Bone marrow (tissue), 2 donors: ENCODE measurements at regions not wholly inside any gene's neighbourhood (a gene's known extent, or its start where the extent isn't known, plus 50 kb on each side); places are given as distances from the start of the nearest gene placed in this dataset.
"Not testable (repeated sequence)": the region's sequence is repeated elsewhere in the genome, so short reads cannot be mapped to it uniquely, and the experiment has no call there.

ENCODE experiments used
- DNase-seq, 2 donors: peaks; one replicate each; lab custom pipeline; 2025; lab: John Stamatoyannopoulos, UW

GRCh38 chr13:52324831-52325230, 81.1 kb downstream of the THSD1 start:
- not testable (repeated sequence) for DNase-seq

DNA sequence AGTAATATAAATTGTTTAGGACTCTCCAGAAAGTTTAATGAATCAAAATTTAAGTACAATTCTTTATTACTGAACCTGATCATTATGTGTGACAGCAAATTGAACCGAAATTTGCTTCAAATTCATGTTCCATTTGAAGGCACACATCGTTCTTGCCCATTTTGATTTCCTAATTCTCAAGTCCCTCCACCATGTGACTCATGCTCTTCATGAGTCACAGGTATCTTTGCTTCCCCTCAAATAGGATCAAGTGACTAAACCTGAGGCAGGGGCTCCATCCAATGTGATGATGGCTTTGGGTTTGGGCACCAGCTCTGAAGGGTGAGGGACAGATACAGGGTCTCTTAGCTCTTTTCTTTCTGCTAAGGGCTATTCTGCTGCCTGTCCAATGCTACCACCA, 86.1 kb downstream of the THSD1 start:
- no peak for DNase-seq

- DNase-seq: not testable (repeated sequence)
Measured at GRCh38 chr13:52309833-52310232, 96.1 kb downstream of the THSD1 start.

DNA sequence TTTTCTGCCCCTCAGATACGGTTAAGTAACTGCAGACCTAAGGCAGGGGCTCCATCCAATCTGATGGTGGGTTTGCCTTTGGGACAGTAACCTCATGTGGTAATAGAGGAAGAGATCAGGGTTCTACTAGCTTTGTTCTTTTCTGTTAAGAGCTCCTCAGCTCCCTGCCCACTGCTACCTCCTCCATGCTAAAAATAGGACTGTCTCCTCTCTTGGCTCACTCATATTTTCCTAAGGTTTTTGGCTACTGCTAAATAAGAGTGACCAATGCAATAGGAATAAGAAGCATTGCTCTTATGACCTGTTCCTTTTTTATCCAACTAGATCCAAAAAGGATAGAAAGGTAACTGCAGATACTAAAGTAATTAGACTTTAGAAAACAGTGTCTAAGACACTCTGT, 99.6 kb downstream of the THSD1 start:
- not testable (repeated sequence) for DNase-seq

DNA sequence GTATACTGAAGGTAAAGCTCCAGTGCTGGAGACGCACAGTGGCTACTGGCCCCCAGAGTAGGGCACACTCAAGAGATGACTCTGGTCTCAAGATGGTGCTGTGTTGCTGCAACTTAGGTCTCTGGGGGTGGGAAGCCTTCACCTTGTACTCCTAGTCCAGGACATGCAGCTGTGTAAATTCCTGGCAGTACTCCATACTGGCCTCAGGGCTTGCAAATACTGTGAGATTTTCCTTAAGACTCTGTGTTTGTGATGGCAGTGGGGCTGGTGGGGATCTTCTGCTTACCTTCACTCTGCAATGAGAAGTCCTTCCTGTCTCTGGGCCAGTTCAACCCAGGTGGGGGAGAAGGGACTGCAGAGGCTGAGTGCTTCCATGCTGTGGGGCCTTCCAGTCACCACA, 102.9 kb downstream of the THSD1 start:
- not testable (repeated sequence) for DNase-seq

DNA sequence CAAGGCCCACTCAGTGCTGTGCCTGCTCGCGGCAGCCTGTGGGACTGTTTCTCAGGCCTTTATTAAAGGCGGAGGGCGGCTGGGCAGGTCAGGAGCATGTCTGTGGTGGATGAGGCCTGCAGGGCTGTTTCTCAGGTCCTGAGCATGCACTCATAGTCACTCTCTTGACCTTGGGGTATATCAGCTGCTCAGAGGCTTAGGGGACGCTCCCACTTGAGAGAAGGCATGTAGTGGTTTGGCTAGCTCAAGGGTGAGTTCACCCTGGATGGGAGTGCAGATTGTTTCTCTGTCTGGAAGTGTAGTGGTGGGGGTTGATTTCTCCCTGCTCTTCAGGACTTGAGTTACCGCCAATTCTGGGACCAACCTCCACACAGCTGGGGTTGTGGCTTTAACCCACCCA, 103.3 kb downstream of the THSD1 start:
- not testable (repeated sequence) for DNase-seq

GRCh38 chr13:52301810-52302400, 104.1 kb downstream of the THSD1 start:
- not testable (repeated sequence) for DNase-seq

GRCh38 chr13:52298079-52298661, 107.8 kb downstream of the THSD1 start:
- DNase-seq: not testable (repeated sequence)

GRCh38 chr13:52288891-52289290, 117.1 kb downstream of the THSD1 start:
- DNase-seq: not testable (repeated sequence)

DNA sequence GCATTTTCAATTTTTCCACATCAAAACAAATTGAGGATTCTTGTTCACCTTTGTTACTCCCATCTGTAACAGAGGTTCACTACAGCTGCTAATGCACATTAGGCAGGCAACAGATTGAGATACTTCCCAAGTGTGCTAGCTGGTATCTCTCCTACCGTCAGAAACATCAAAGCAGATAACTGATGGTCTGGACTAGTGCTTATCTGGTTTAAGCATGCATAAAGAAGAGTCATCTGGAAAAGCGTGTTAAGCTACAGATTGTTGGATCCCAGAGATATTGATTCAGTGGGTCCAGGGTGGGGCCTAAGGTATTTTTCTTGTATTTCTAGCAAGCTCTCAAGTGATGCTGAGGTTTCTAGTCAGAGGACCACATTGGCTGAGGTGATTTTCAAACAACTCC, 122.0 kb upstream of the NEK3 start:
- DNase-seq: not testable (repeated sequence)

DNA sequence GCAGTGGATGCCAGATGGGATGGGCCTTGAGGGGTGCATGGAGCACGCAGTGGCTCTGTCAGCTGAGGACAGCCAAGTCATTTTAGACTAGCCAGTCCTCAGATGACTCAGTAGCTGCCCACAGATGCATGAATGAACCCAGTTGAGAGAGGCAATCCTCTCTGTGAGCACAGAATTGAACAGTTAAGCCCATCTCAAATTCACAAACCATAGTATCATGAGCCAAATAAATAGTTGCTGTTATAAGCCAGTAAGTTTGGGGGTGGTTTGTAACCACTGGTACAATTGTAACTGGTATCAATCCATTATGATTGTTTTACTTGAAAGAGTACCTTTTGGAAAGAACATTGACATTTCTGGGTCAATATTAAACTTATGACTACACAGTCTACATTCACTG, 120.0 kb upstream of the NEK3 start:
- DNase-seq: not testable (repeated sequence)

GRCh38 chr13:52254299-52254698, 94.9 kb upstream of the NEK3 start:
- not testable (repeated sequence) for DNase-seq

GRCh38 chr13:52240752-52241151, 81.4 kb upstream of the NEK3 start:
- DNase-seq: not testable (repeated sequence)

DNA sequence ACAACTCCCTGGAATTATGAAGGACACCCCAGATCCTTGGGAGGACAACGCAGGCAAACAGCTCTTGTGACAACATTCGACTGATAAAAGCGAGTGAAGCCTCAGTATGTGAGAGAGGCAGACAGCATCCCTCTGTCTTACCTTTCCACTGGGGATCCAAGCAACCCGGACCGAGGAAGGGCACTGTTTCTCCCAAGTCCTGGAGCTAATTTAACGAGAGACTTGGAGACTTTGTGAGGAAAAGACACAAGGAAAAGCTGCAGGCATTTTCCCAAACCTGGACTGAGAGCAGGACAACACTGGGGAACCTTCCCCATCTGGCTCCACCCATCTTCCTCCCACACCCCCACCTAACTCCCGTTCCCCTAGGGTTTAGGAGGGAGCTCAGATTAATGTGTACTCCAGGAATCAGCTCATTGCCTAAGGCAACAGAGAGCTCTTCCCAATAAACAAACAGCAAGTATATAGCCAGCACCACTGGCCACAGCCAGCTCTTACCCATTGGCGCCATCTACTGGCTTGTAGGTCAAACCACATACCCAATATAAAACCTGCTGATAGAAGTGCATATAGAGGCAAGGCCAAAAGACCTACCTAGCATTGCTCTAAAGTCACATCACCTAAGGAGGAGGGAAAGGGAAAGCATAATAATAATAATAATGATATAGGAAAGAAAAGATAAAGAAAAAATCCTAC, 76.7 kb upstream of the NEK3 start:
- DNase-seq: peak in 1 of 2 donors; percentile 14

GRCh38 chr13:52234928-52235327, 75.5 kb upstream of the NEK3 start:
- not testable (repeated sequence) for DNase-seq

- DNase-seq: not testable (repeated sequence)
Measured at GRCh38 chr13:52223063-52223462, 63.7 kb upstream of the NEK3 start.

DNA sequence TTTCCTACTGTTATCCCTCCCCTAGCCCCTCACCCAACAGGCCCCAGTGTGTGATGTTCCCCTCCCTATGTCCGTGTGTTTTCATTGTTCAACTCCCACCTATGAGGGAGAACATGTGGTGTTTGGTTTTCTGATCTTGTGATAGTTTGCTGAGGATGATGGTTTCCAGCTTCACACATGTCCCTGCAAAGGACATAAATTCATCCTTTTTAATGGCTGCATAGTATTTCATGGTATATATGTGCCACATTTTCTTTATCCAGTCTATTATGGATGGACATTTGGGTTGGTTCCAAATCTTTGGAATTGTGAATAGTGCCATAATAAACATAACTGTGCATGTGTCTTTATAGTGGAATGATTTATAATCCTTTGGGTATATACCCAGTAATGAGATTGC, 54.5 kb upstream of the NEK3 start:
- not testable (repeated sequence) for DNase-seq

- DNase-seq: not testable (repeated sequence)
Measured at GRCh38 chr13:52212886-52213285, 53.5 kb upstream of the NEK3 start.

DNA sequence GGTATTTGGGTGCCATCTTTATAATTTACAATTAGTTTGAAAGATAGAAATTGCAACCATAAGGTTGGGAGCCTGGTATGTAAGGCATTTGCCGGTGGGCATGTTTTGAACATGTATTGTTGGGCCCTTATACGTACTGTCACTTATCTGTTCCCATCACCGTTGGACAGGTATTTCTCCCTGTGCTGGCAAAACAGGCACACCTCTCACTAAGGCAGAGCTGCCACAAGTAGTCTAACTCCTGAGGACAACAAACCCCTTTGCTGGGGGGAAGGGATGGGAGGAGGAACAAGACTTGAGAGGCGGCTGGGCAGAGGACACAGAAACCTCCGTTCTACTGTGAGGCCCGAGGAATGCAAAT, 52.0 kb upstream of the NEK3 start:
- DNase-seq: not testable (repeated sequence)

GRCh38 chr13:52210564-52211415, 51.4 kb upstream of the NEK3 start:
- not testable (repeated sequence) for DNase-seq
